DMS153 (cell line): ENCODE measurements at regions not wholly inside any gene's neighbourhood (a gene's known extent, or its start where the extent isn't known, plus 50 kb on each side); places are given as distances from the start of the nearest gene placed in this dataset.

Experiments
- DNase-seq: peaks from one replicate; lab custom pipeline; 2025; lab: John Stamatoyannopoulos, UW

- no peak for DNase-seq
These were observed 146.7 kb upstream of the KLF14 start for GRCh38 chr7:130880668-130881067.

GRCh38 chr7:130881091-130881798, 147.2 kb upstream of the KLF14 start:
- no peak for DNase-seq

GRCh38 chr7:130881799-130882141, 147.8 kb upstream of the KLF14 start:
- no peak for DNase-seq

- no peak for DNase-seq
These were observed 148.4 kb upstream of the KLF14 start for GRCh38 chr7:130882396-130882795.

- DNase-seq, result no peak
These were observed 149.9 kb upstream of the KLF14 start for GRCh38 chr7:130883928-130884327.

- no peak for DNase-seq
These were observed 150.7 kb upstream of the KLF14 start for GRCh38 chr7:130884437-130885417.

GRCh38 chr7:130886438-130887135, 152.6 kb upstream of the KLF14 start:
- DNase-seq, result no peak

- no peak for DNase-seq
These were observed 153.4 kb upstream of the KLF14 start for GRCh38 chr7:130887182-130887956.

GRCh38 chr7:130887957-130888371, 154.0 kb upstream of the KLF14 start:
- no peak for DNase-seq

- no peak for DNase-seq
These were observed 154.5 kb upstream of the KLF14 start for GRCh38 chr7:130888468-130888867.

- no peak for DNase-seq
These were observed 156.4 kb upstream of the KLF14 start for GRCh38 chr7:130890176-130891020.

GRCh38 chr7:130891254-130892094, 157.5 kb upstream of the KLF14 start:
- no peak for DNase-seq

- no peak for DNase-seq
These were observed 159.5 kb upstream of the KLF14 start for GRCh38 chr7:130893441-130893894.

- no peak for DNase-seq
These were observed 160.3 kb upstream of the KLF14 start for GRCh38 chr7:130894146-130894908.

- no peak for DNase-seq
These were observed 161.1 kb upstream of the KLF14 start for GRCh38 chr7:130894909-130895750.

GRCh38 chr7:130896051-130896881, 162.3 kb upstream of the KLF14 start:
- no peak for DNase-seq

- no peak for DNase-seq
These were observed 163.0 kb upstream of the KLF14 start for GRCh38 chr7:130896898-130897514.
